Muscle of leg (tissue), 3 donors: ENCODE measurements at regions not wholly inside any gene's neighbourhood (a gene's known extent, or its start where the extent isn't known, plus 50 kb on each side); places are given as distances from the start of the nearest gene placed in this dataset.
"Not testable (repeated sequence)": the region's sequence is repeated elsewhere in the genome, so short reads cannot be mapped to it uniquely, and the experiment has no call there.

Experiments used
- DNase-seq: peaks from one replicate; pipeline ENCODE4 v3.0.0; 2013
- H3K27ac ChIP-seq: one replicate; pipeline ENCODE4 v1.5.1; 2013; ENCODE audit warnings: mild to moderate bottlenecking, low read length, control low read depth
- H3K27me3 ChIP-seq: one replicate; pipeline ENCODE4 v1.6.1; 2013; ENCODE audit warnings: low read length; ENCODE audit not compliant: control insufficient read depth, insufficient read depth
- H3K36me3 ChIP-seq: one replicate; pipeline ENCODE4 v1.6.1; 2013; ENCODE audit warnings: low read length; ENCODE audit not compliant: control insufficient read depth, insufficient read depth
- H3K4me1 ChIP-seq: one replicate; pipeline ENCODE4 v1.6.1; 2013; ENCODE audit warnings: low read length; ENCODE audit not compliant: control insufficient read depth, insufficient read depth
- H3K4me3 ChIP-seq: one replicate; pipeline ENCODE4 v1.5.1; 2013; ENCODE audit warnings: low read length, control low read depth
- H3K9me3 ChIP-seq: replicated peaks from 2 replicates; pipeline ENCODE4 v1.6.1; 2013; ENCODE audit warnings: low read depth, low read length; ENCODE audit not compliant: control insufficient read depth
- WGBS: methylation state at CpG from one replicate; pipeline ENCODE4 v1.1.5; 2013; ENCODE audit warnings: missing lambda C conversion rate; ENCODE audit not compliant: insufficient coverage; 5-methylcytosine and 5-hydroxymethylcytosine counted together

GRCh38 chrX:92215011-92215410 lies 435.8 kb downstream of the PCDH11X start:
- H3K27me3 ChIP-seq, DNase-seq, H3K27ac ChIP-seq, H3K4me1 ChIP-seq, H3K9me3 ChIP-seq, H3K36me3 ChIP-seq, H3K4me3 ChIP-seq: not testable (repeated sequence)
- 88% methylated on average over 10 of the region's 21 CpGs for WGBS

GRCh38 chrX:92224406-92224805 lies 445.2 kb downstream of the PCDH11X start:
- WGBS = no CpG with 5 or more reads among the region's 2 CpGs
- H3K36me3 ChIP-seq = no peaks in the 10 kb centered on the region

GRCh38 chrX:92230628-92231027 lies 451.5 kb downstream of the PCDH11X start:
- Histone ChIP-seq H3K4me1 (no peaks in the 10 kb centered on the region), H3K27me3 (no peaks in the 10 kb centered on the region), H3K27ac (no peak overlapping the region), H3K36me3 (no peaks in the 10 kb centered on the region), H3K4me3 (no peak overlapping the region), H3K9me3 (no peaks in the 10 kb centered on the region)
- DNase-seq = no peak
- 36% methylated on average over 1 of the region's 3 CpGs for WGBS

More at GRCh38 chrX:92224406-92224805, 445.2 kb downstream of the PCDH11X start:
- H3K4me1 ChIP-seq = no peaks in the 10 kb centered on the region
- H3K4me3 ChIP-seq = no peak overlapping the region
- H3K27me3 ChIP-seq = no peaks in the 10 kb centered on the region
- H3K27ac ChIP-seq = no peak overlapping the region
- no peak for DNase-seq
- no peaks in the 10 kb centered on the region for H3K9me3 ChIP-seq

- WGBS = 100% methylated on average over 1 of the region's 2 CpGs
- Histone ChIP-seq H3K4me3 (no peak overlapping the region), H3K36me3 (no peaks in the 10 kb centered on the region), H3K27me3 (no peaks in the 10 kb centered on the region), H3K4me1 (no peaks in the 10 kb centered on the region), H3K9me3 (no peaks in the 10 kb centered on the region), H3K27ac (no peak overlapping the region)
- DNase-seq = no peak
These were observed 452.2 kb downstream of the PCDH11X start for GRCh38 chrX:92231391-92231790.

GRCh38 chrX:92232182-92232581 lies 453.0 kb downstream of the PCDH11X start:
- H3K4me3 ChIP-seq = no peak overlapping the region
- no peaks in the 10 kb centered on the region for H3K4me1 ChIP-seq
- H3K9me3 ChIP-seq = no peaks in the 10 kb centered on the region
- no peaks in the 10 kb centered on the region for H3K36me3 ChIP-seq
- DNase-seq = peak; percentile 3
- no peaks in the 10 kb centered on the region for H3K27me3 ChIP-seq
- no CpG with 5 or more reads among the region's 3 CpGs for WGBS
- no peak overlapping the region for H3K27ac ChIP-seq

- Histone ChIP-seq H3K9me3 (no peaks in the 10 kb centered on the region), H3K27ac (no peak overlapping the region), H3K27me3 (no peaks in the 10 kb centered on the region), H3K4me1 (no peaks in the 10 kb centered on the region), H3K4me3 (no peak overlapping the region), H3K36me3 (no peaks in the 10 kb centered on the region)
- DNase-seq = no peak
- WGBS = no CpG with 5 or more reads among the region's 2 CpGs
These were observed 462.1 kb downstream of the PCDH11X start for GRCh38 chrX:92241249-92241648.

GRCh38 chrX:92247076-92247475 lies 467.9 kb downstream of the PCDH11X start:
- H3K27ac ChIP-seq = no peak overlapping the region
- H3K4me3 ChIP-seq = no peak overlapping the region
- no CpG with 5 or more reads among the region's 2 CpGs for WGBS
- no peaks in the 10 kb centered on the region for H3K4me1 ChIP-seq
- peaks cover 2% of the 10 kb centered on the region for H3K27me3 ChIP-seq
- DNase-seq = no peak
- H3K9me3 ChIP-seq = no peaks in the 10 kb centered on the region
- H3K36me3 ChIP-seq = no peaks in the 10 kb centered on the region

- Histone ChIP-seq H3K4me3 (no peak overlapping the region), H3K27ac (no peak overlapping the region), H3K36me3 (no peaks in the 10 kb centered on the region), H3K27me3 (peaks cover 2% of the 10 kb centered on the region), H3K9me3 (no peaks in the 10 kb centered on the region), H3K4me1 (no peaks in the 10 kb centered on the region)
- DNase-seq = no peak
- whole genome bisulfite sequencing = no CpG with 5 or more reads among the region's 2 CpGs
These were observed 469.9 kb downstream of the PCDH11X start for GRCh38 chrX:92249125-92249524.

GRCh38 chrX:92260102-92260501 lies 480.9 kb downstream of the PCDH11X start:
- DNase-seq = no peak
- Histone ChIP-seq H3K4me3 (no peak overlapping the region), H3K4me1 (no peaks in the 10 kb centered on the region), H3K27me3 (peaks cover 2% of the 10 kb centered on the region), H3K36me3 (no peaks in the 10 kb centered on the region), H3K27ac (no peak overlapping the region), H3K9me3 (peaks cover 10% of the 10 kb centered on the region)
- WGBS = 100% methylated on average over 1 of the region's 7 CpGs

GRCh38 chrX:92270936-92271855 lies 492.0 kb downstream of the PCDH11X start:
- Histone ChIP-seq H3K27me3 (no peaks in the 10 kb centered on the region), H3K4me3 (no peak overlapping the region), H3K9me3 (no peaks in the 10 kb centered on the region), H3K36me3 (no peaks in the 10 kb centered on the region), H3K27ac (peak overlapping the region; percentile 29), H3K4me1 (no peaks in the 10 kb centered on the region)
- peak; percentile 64 for DNase-seq
- WGBS = no CpG with 5 or more reads among the region's 7 CpGs
